ENCODE measurements at regions not wholly inside any gene's neighbourhood (a gene's known extent, or its start where the extent isn't known, plus 50 kb on each side); places are given as distances from the start of the nearest gene placed in this dataset.

- Histone ChIP-seq H3K36me3 (ENCODE audit: control insufficient read depth in 2 of 2, extremely low read depth in 1 of 2, insufficient read depth in 2 of 2, low read length in 2 of 2) (no peaks in the 10 kb centered on the region), H3K4me3 (ENCODE audit: control insufficient read depth in 2 of 3, extremely low read depth in 1 of 3, insufficient read depth in 2 of 3, low read depth in 1 of 3, low read length in 3 of 3) (no peak overlapping the region), H3K9ac (ENCODE audit: control insufficient read depth, extremely low read depth, insufficient read depth, low read length) (no peak overlapping the region), H3K27ac (ENCODE audit: control insufficient read depth, insufficient read depth, low read length) (no peak overlapping the region), H3K9me1 (ENCODE audit: control insufficient read depth, extremely low read depth, insufficient read depth, low read length) (no peaks in the 10 kb centered on the region), H3K79me2 (ENCODE audit: control insufficient read depth, insufficient read depth, low read length) (no peaks in the 10 kb centered on the region), H3K4me2 (ENCODE audit: control insufficient read depth, extremely low read depth, insufficient read depth, low read depth, low read length) (no peak overlapping the region), H3K9me3 (ENCODE audit: control insufficient read depth, low read depth, low read length) (no peaks in the 10 kb centered on the region), H2AFZ (ENCODE audit: control insufficient read depth, low read length) (no peak overlapping the region), H4K20me1 (ENCODE audit: control insufficient read depth, extremely low read depth, insufficient read depth, low read length) (no peaks in the 10 kb centered on the region), H3K27me3 (ENCODE audit: control insufficient read depth, extremely low read depth, insufficient read depth, low read length) (no peaks in the 10 kb centered on the region), H3K4me1 (ENCODE audit: control insufficient read depth, extremely low read depth, insufficient read depth, low read length) (no peaks in the 10 kb centered on the region)
- dilution Hi-C loops (cut with MboI; ENCODE audit: extremely low pct_ligation_motif_present, low sequenced_read_pairs): no loop called here
- FAIRE-seq: no peak
- no peak for DNase-seq (ENCODE audit: low read depth, low spot score)
- TF ChIP-seq, protein P1, sequence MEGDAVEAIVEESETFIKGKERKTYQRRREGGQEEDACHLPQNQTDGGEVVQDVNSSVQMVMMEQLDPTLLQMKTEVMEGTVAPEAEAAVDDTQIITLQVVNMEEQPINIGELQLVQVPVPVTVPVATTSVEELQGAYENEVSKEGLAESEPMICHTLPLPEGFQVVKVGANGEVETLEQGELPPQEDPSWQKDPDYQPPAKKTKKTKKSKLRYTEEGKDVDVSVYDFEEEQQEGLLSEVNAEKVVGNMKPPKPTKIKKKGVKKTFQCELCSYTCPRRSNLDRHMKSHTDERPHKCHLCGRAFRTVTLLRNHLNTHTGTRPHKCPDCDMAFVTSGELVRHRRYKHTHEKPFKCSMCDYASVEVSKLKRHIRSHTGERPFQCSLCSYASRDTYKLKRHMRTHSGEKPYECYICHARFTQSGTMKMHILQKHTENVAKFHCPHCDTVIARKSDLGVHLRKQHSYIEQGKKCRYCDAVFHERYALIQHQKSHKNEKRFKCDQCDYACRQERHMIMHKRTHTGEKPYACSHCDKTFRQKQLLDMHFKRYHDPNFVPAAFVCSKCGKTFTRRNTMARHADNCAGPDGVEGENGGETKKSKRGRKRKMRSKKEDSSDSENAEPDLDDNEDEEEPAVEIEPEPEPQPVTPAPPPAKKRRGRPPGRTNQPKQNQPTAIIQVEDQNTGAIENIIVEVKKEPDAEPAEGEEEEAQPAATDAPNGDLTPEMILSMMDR (optimal IDR thresholded peaks at IDR 0.05 in 1 of 3, IDR thresholded peaks at IDR 0.05 in 1 of 3, conservative IDR thresholded peaks at IDR 0.05 in 1 of 3; ENCODE audit: extremely low read depth in 1 of 3, insufficient read depth in 2 of 3, low read length in 3 of 3): no peak
- TF ChIP-seq EZH2 (IDR thresholded peaks at IDR 0.05; ENCODE audit: low read length): no peak
Measured at GRCh38 chr4:185995665-185996064, 73.3 kb upstream of the TLR3 start.

GRCh38 chr4:185997296-185997695, 71.7 kb upstream of the TLR3 start:
- H3K27me3 ChIP-seq (ENCODE audit: control insufficient read depth, extremely low read depth, insufficient read depth, low read length): no peaks in the 10 kb centered on the region
- H3K9me1 ChIP-seq (ENCODE audit: control insufficient read depth, extremely low read depth, insufficient read depth, low read length): no peaks in the 10 kb centered on the region
- DNase-seq (ENCODE audit: low read depth, low spot score) (no peak), FAIRE-seq (no peak)
- no peaks in the 10 kb centered on the region for H3K9me3 ChIP-seq (ENCODE audit: control insufficient read depth, low read depth, low read length)
- no peaks in the 10 kb centered on the region for H3K36me3 ChIP-seq (ENCODE audit: control insufficient read depth in 2 of 2, extremely low read depth in 1 of 2, insufficient read depth in 2 of 2, low read length in 2 of 2)
- dilution Hi-C loops (cut with MboI; ENCODE audit: extremely low pct_ligation_motif_present, low sequenced_read_pairs): no loop called here
- H3K4me3 ChIP-seq (ENCODE audit: control insufficient read depth in 2 of 3, extremely low read depth in 1 of 3, insufficient read depth in 2 of 3, low read depth in 1 of 3, low read length in 3 of 3): no peak overlapping the region
- H3K79me2 ChIP-seq (ENCODE audit: control insufficient read depth, insufficient read depth, low read length): no peaks in the 10 kb centered on the region
- H3K4me1 ChIP-seq (ENCODE audit: control insufficient read depth, extremely low read depth, insufficient read depth, low read length): no peaks in the 10 kb centered on the region
- H2AFZ ChIP-seq (ENCODE audit: control insufficient read depth, low read length): no peak overlapping the region
- H3K27ac ChIP-seq (ENCODE audit: control insufficient read depth, insufficient read depth, low read length): no peak overlapping the region
- no peak overlapping the region for H3K9ac ChIP-seq (ENCODE audit: control insufficient read depth, extremely low read depth, insufficient read depth, low read length)
- H4K20me1 ChIP-seq (ENCODE audit: control insufficient read depth, extremely low read depth, insufficient read depth, low read length): no peaks in the 10 kb centered on the region
- no peak overlapping the region for H3K4me2 ChIP-seq (ENCODE audit: control insufficient read depth, extremely low read depth, insufficient read depth, low read depth, low read length)
- TF ChIP-seq EZH2 (IDR thresholded peaks at IDR 0.05; ENCODE audit: low read length): no peak

DNA sequence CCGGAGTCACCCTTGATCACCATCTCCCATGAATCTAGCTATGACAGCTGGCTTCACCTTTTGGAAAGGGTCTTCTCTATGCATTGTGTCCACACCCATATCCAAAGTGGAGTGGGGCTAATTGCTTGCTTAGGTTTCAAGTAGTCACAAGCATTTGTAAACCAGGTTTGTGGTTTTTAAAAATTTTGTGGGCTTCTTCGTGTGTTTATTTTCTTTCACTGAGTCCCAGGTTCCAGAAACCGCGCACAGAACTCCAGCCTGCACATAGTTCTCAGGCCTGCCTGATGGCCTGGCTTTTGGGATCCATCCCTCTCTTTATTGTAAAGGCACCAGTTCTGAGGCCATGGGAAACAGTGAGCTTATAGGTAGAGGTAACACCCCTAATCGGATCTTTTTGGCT, 70.2 kb upstream of the TLR3 start:
- no peak overlapping the region for H3K4me2 ChIP-seq (ENCODE audit: control insufficient read depth, extremely low read depth, insufficient read depth, low read depth, low read length)
- no peak overlapping the region for H2AFZ ChIP-seq (ENCODE audit: control insufficient read depth, low read length)
- TF ChIP-seq, protein P1 (optimal IDR thresholded peaks at IDR 0.05 in 1 of 3, IDR thresholded peaks at IDR 0.05 in 1 of 3, conservative IDR thresholded peaks at IDR 0.05 in 1 of 3; ENCODE audit: extremely low read depth in 1 of 3, insufficient read depth in 2 of 3, low read length in 3 of 3): no peak
- no peak for TF ChIP-seq EZH2 (IDR thresholded peaks at IDR 0.05; ENCODE audit: low read length)
- dilution Hi-C loops (cut with MboI; ENCODE audit: extremely low pct_ligation_motif_present, low sequenced_read_pairs): no loop called here
- H3K4me3 ChIP-seq (ENCODE audit: control insufficient read depth in 2 of 3, extremely low read depth in 1 of 3, insufficient read depth in 2 of 3, low read depth in 1 of 3, low read length in 3 of 3): no peak overlapping the region
- no peak overlapping the region for H3K27ac ChIP-seq (ENCODE audit: control insufficient read depth, insufficient read depth, low read length)
- no peaks in the 10 kb centered on the region for H3K79me2 ChIP-seq (ENCODE audit: control insufficient read depth, insufficient read depth, low read length)
- no peaks in the 10 kb centered on the region for H3K36me3 ChIP-seq (ENCODE audit: control insufficient read depth in 2 of 2, extremely low read depth in 1 of 2, insufficient read depth in 2 of 2, low read length in 2 of 2)
- DNase-seq (ENCODE audit: low read depth, low spot score) (no peak), FAIRE-seq (no peak)
- H3K4me1 ChIP-seq (ENCODE audit: control insufficient read depth, extremely low read depth, insufficient read depth, low read length): no peaks in the 10 kb centered on the region
- H3K9ac ChIP-seq (ENCODE audit: control insufficient read depth, extremely low read depth, insufficient read depth, low read length): no peak overlapping the region
- H3K9me3 ChIP-seq (ENCODE audit: control insufficient read depth, low read depth, low read length): no peaks in the 10 kb centered on the region
- H3K9me1 ChIP-seq (ENCODE audit: control insufficient read depth, extremely low read depth, insufficient read depth, low read length): no peaks in the 10 kb centered on the region
- H3K27me3 ChIP-seq (ENCODE audit: control insufficient read depth, extremely low read depth, insufficient read depth, low read length): no peaks in the 10 kb centered on the region
- H4K20me1 ChIP-seq (ENCODE audit: control insufficient read depth, extremely low read depth, insufficient read depth, low read length): no peaks in the 10 kb centered on the region
